ENCODE measurements at regions not wholly inside any gene's neighbourhood (a gene's known extent, or its start where the extent isn't known, plus 50 kb on each side); places are given as distances from the start of the nearest gene placed in this dataset.

GRCh38 chr6:113142671-113143174 lies 714.4 kb upstream of the MARCKS start:
- TF ChIP-seq POLR2A (IDR thresholded peaks at IDR 0.05; ENCODE audit: low read length) (no peak), GATA1 (IDR thresholded peaks at IDR 0.05; ENCODE audit: low read depth, low read length) (no peak)
